OCI-LY3 (cell line): ENCODE measurements at regions not wholly inside any gene's neighbourhood (a gene's known extent, or its start where the extent isn't known, plus 50 kb on each side); places are given as distances from the start of the nearest gene placed in this dataset.

ENCODE experiments used
- H2AFZ ChIP-seq: fragments of 200-600, 300-600 bp; shearing (Covaris generic); 2 replicates; pipeline ENCODE4 v1.6.0; 2014; ENCODE audit warnings: antibody characterized with exemption, low read depth, low read length
- H3K27ac ChIP-seq: fragments of 200-600, 300-600 bp; sonication (generic); 2 replicates; pipeline ENCODE4 v1.5.1; 2014; ENCODE audit warnings: mild to moderate bottlenecking, low read length, moderate library complexity, mixed read lengths
- H3K27me3 ChIP-seq: fragments of 200-600, 300-600 bp; sonication (generic); 2 replicates; pipeline ENCODE4 v1.6.1; 2014; ENCODE audit warnings: low read depth, low read length, mixed read lengths
- H3K36me3 ChIP-seq: fragments of 200-600, 300-600 bp; sonication (generic); replicated peaks from 2 replicates; pipeline ENCODE3; 2014; ENCODE audit warnings: low read depth, low read length, mixed read lengths
- H3K4me1 ChIP-seq: fragments of 300-600, 200-600 bp; sonication (generic); 2 replicates; pipeline ENCODE4 v1.6.1; 2014; ENCODE audit warnings: low read length, mixed read lengths
- H3K4me2 ChIP-seq: fragments of 200-600, 300-600 bp; sonication (generic); 2 replicates; pipeline ENCODE4 v1.6.1; 2014; ENCODE audit warnings: low read length, mixed read lengths
- H3K4me3 ChIP-seq: fragments of 300-600, 200-600 bp; sonication (generic); 2 replicates; pipeline ENCODE4 v1.5.1; 2014; ENCODE audit warnings: antibody characterized with exemption, mild to moderate bottlenecking, low read length, moderate library complexity
- H3K79me2 ChIP-seq: fragments of 300-600, 200-600 bp; shearing (Covaris generic); 2 replicates; pipeline ENCODE4 v1.6.1; 2014; ENCODE audit warnings: mild to moderate bottlenecking, low read length, mixed read lengths
- H3K9ac ChIP-seq: fragments of 300-600, 200-600 bp; shearing (Covaris generic); 2 replicates; pipeline ENCODE4 v1.6.0; 2014; ENCODE audit warnings: mild to moderate bottlenecking, low read length, moderate library complexity
- H3K9me3 ChIP-seq: fragments of 200-600, 300-600 bp; shearing (Covaris generic); 2 replicates; pipeline ENCODE4 v1.6.1; 2014; ENCODE audit warnings: low read length, mixed read lengths; ENCODE audit not compliant: insufficient read depth
- H4K20me1 ChIP-seq: fragments of 200-600, 300-600 bp; sonication (generic); 2 replicates; pipeline ENCODE4 v1.6.1; 2016; ENCODE audit warnings: low read length, mixed read lengths; ENCODE audit not compliant: insufficient read depth
- EZH2phosphoT487 ChIP-seq: fragments of 200-600 bp; shearing (Covaris generic); IDR thresholded peaks from 2 replicates; pipeline ENCODE4 v1.6.1; 2018; ENCODE audit warnings: antibody characterized with exemption, mixed run types, low read depth
- TF ChIP-seq, protein P1 (sequence below): fragments of 200-600, 300-600 bp; sonication (generic); IDR thresholded peaks from 2 replicates; pipeline ENCODE4 v1.5.1; 2014; ENCODE audit warnings: antibody characterized with exemption, low read length, low read depth

GRCh38 chr12:74408601-74409166, 129.0 kb upstream of the ATXN7L3B start:
- H2AFZ ChIP-seq, result no peak overlapping the region
- no peak overlapping the region for H3K4me3 ChIP-seq
- no peak overlapping the region for H3K27ac ChIP-seq
- peaks cover 5% of the 10 kb centered on the region for H3K4me1 ChIP-seq
- no peaks in the 10 kb centered on the region for H4K20me1 ChIP-seq
- no peak overlapping the region for H3K4me2 ChIP-seq
- H3K9ac ChIP-seq, result no peak overlapping the region
- H3K36me3 ChIP-seq, result no peaks in the 10 kb centered on the region
- H3K27me3 ChIP-seq, result no peaks in the 10 kb centered on the region
- H3K79me2 ChIP-seq, result no peaks in the 10 kb centered on the region
- TF ChIP-seq EZH2phosphoT487, result no peak
- TF ChIP-seq, protein P1, sequence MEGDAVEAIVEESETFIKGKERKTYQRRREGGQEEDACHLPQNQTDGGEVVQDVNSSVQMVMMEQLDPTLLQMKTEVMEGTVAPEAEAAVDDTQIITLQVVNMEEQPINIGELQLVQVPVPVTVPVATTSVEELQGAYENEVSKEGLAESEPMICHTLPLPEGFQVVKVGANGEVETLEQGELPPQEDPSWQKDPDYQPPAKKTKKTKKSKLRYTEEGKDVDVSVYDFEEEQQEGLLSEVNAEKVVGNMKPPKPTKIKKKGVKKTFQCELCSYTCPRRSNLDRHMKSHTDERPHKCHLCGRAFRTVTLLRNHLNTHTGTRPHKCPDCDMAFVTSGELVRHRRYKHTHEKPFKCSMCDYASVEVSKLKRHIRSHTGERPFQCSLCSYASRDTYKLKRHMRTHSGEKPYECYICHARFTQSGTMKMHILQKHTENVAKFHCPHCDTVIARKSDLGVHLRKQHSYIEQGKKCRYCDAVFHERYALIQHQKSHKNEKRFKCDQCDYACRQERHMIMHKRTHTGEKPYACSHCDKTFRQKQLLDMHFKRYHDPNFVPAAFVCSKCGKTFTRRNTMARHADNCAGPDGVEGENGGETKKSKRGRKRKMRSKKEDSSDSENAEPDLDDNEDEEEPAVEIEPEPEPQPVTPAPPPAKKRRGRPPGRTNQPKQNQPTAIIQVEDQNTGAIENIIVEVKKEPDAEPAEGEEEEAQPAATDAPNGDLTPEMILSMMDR, result no peak
- no peaks in the 10 kb centered on the region for H3K9me3 ChIP-seq

DNA sequence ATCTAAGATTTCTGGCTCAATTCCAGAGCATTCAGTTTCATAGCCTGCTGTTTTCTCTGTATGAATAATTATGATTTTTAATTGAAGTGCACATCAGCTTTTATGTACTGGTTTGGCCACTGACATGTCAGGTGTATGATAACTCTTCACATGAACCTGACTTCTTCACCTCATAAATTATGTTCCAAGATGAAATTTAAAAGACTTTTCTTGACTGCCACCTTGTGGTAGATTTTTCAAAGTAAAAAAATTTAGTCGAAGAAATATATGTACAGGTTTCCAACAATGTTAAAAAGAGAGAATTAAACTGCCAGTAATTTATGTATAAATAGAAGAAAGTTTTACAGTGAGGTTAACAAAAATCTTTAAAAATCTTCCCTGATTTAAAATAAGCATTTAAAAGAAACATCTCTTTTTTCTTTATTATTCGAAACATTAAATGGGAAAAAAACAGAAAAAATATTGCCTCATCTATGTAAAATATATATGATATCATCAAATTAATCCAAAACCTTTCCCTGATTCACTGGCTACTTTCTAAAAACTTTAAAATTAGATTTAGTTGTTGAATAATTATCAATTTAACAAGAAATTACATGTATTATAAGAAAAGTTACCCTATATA, 124.9 kb upstream of the ATXN7L3B start:
- H3K4me1 ChIP-seq, result peaks cover 5% of the 10 kb centered on the region
- H3K4me3 ChIP-seq, result no peak overlapping the region
- no peaks in the 10 kb centered on the region for H3K27me3 ChIP-seq
- H3K79me2 ChIP-seq, result no peaks in the 10 kb centered on the region
- H3K27ac ChIP-seq, result no peak overlapping the region
- H3K9ac ChIP-seq, result no peak overlapping the region
- H3K9me3 ChIP-seq, result no peaks in the 10 kb centered on the region
- H4K20me1 ChIP-seq, result no peaks in the 10 kb centered on the region
- H3K4me2 ChIP-seq, result no peak overlapping the region
- no peak overlapping the region for H2AFZ ChIP-seq
- TF ChIP-seq, protein P1, result peak; percentile 64
- no peak for TF ChIP-seq EZH2phosphoT487
- H3K36me3 ChIP-seq, result no peaks in the 10 kb centered on the region

- Histone ChIP-seq H2AFZ (no peak overlapping the region), H3K79me2 (no peaks in the 10 kb centered on the region), H3K9ac (no peak overlapping the region), H4K20me1 (no peaks in the 10 kb centered on the region), H3K36me3 (no peaks in the 10 kb centered on the region), H3K4me2 (no peak overlapping the region), H3K9me3 (no peaks in the 10 kb centered on the region), H3K4me3 (no peak overlapping the region), H3K4me1 (peaks cover 5% of the 10 kb centered on the region), H3K27ac (no peak overlapping the region), H3K27me3 (no peaks in the 10 kb centered on the region)
- TF ChIP-seq, protein P1, result peak; percentile 72
- TF ChIP-seq EZH2phosphoT487, result no peak
Observed at GRCh38 chr12:74415633-74416032, 122.0 kb upstream of the ATXN7L3B start.

GRCh38 chr12:74418573-74418972, 119.1 kb upstream of the ATXN7L3B start:
- no peaks in the 10 kb centered on the region for H4K20me1 ChIP-seq
- TF ChIP-seq, protein P1, result no peak
- no peak for TF ChIP-seq EZH2phosphoT487
- H3K4me2 ChIP-seq, result no peak overlapping the region
- H3K9me3 ChIP-seq, result no peaks in the 10 kb centered on the region
- H3K9ac ChIP-seq, result no peak overlapping the region
- no peaks in the 10 kb centered on the region for H3K79me2 ChIP-seq
- H3K4me1 ChIP-seq, result peaks cover under 1% of the 10 kb centered on the region; the same call in 1 of the 2 replicates
- no peak overlapping the region for H3K4me3 ChIP-seq
- H3K27ac ChIP-seq, result no peak overlapping the region
- no peaks in the 10 kb centered on the region for H3K27me3 ChIP-seq
- no peaks in the 10 kb centered on the region for H3K36me3 ChIP-seq
- H2AFZ ChIP-seq, result no peak overlapping the region
